ENCODE measurements at regions not wholly inside any gene's neighbourhood (a gene's known extent, or its start where the extent isn't known, plus 50 kb on each side); places are given as distances from the start of the nearest gene placed in this dataset.

GRCh38 chr11:95674657-95675358 lies 114.8 kb downstream of the FAM76B start:
- no peak for TF ChIP-seq CTCF (conservative IDR thresholded peaks at IDR 0.05 in 1 of 2, IDR thresholded peaks at IDR 0.05 in 1 of 2; ENCODE audit: extremely low read depth in 1 of 2, insufficient read depth in 1 of 2, low read depth in 1 of 2, low read length in 2 of 2)
- TF ChIP-seq EZH2 (IDR thresholded peaks at IDR 0.05; ENCODE audit: borderline replicate concordance, low read length): no peak

All from mammary epithelial cell (primary cell).